Activated CD4-positive, alpha-beta T cell treated with anti-CD3 and anti-CD28 coated beads, Interleukin-2, amount 10 ng/mL, durations not matched to agents 24 days and 14 days (primary cell): ENCODE measurements at regions not wholly inside any gene's neighbourhood (a gene's known extent, or its start where the extent isn't known, plus 50 kb on each side); places are given as distances from the start of the nearest gene placed in this dataset.

Experiments used
- DNase-seq: peaks from one replicate; pipeline ENCODE4 v3.0.0; 2022
- H3K27ac Mint-ChIP-seq: one replicate; pipeline ENCODE4 v1.8.0; 2022; ENCODE audit warnings: mild to moderate bottlenecking, mixed read lengths
- H3K27me3 Mint-ChIP-seq: one replicate; pipeline ENCODE4 v1.8.0; 2022; ENCODE audit warnings: mixed read lengths
- H3K36me3 Mint-ChIP-seq: one replicate; pipeline ENCODE4 v1.8.0; 2022; ENCODE audit warnings: low read depth, mild to moderate bottlenecking, mixed read lengths
- H3K4me1 Mint-ChIP-seq: one replicate; pipeline ENCODE4 v1.8.0; 2021; ENCODE audit warnings: mixed read lengths
- H3K4me3 Mint-ChIP-seq: one replicate; pipeline ENCODE4 v1.8.0; 2022; ENCODE audit warnings: mild to moderate bottlenecking, moderate library complexity, mixed read lengths
- H3K9me3 Mint-ChIP-seq: one replicate; pipeline ENCODE4 v1.8.0; 2021; ENCODE audit warnings: mixed read lengths
- intact Hi-C: fragments of 100-400 bp; cut with micrococcal nuclease; formaldehyde crosslinking; loops from one replicate; pipeline ENCODE4 v1.15.1; 2023

- intact Hi-C loops = no loop called here
- no peak for DNase-seq
- no peak overlapping the region for H3K27ac Mint-ChIP-seq
- no peaks in the 10 kb centered on the region for H3K36me3 Mint-ChIP-seq
- H3K4me3 Mint-ChIP-seq = no peak overlapping the region
- H3K9me3 Mint-ChIP-seq = peaks cover 6% of the 10 kb centered on the region
- no peaks in the 10 kb centered on the region for H3K4me1 Mint-ChIP-seq
- no peaks in the 10 kb centered on the region for H3K27me3 Mint-ChIP-seq
These were observed 660.6 kb upstream of the TENM3 start for GRCh38 chr4:181582595-181582994.

- no peak for DNase-seq
- H3K4me1 Mint-ChIP-seq = no peaks in the 10 kb centered on the region
- no peaks in the 10 kb centered on the region for H3K9me3 Mint-ChIP-seq
- intact Hi-C loops = no loop called here
- H3K4me3 Mint-ChIP-seq = no peak overlapping the region
- H3K36me3 Mint-ChIP-seq = no peaks in the 10 kb centered on the region
- no peak overlapping the region for H3K27ac Mint-ChIP-seq
- H3K27me3 Mint-ChIP-seq = no peaks in the 10 kb centered on the region
These were observed 654.4 kb upstream of the TENM3 start for GRCh38 chr4:181588733-181589302.

GRCh38 chr4:181592221-181592745 lies 650.9 kb upstream of the TENM3 start:
- intact Hi-C loops = no loop called here
- Mint-ChIP-seq H3K36me3 (no peaks in the 10 kb centered on the region), H3K9me3 (no peaks in the 10 kb centered on the region), H3K4me1 (no peaks in the 10 kb centered on the region), H3K4me3 (no peak overlapping the region), H3K27ac (no peak overlapping the region), H3K27me3 (no peaks in the 10 kb centered on the region)
- DNase-seq = no peak

GRCh38 chr4:181593703-181594102 lies 649.5 kb upstream of the TENM3 start:
- DNase-seq = no peak
- H3K9me3 Mint-ChIP-seq = no peaks in the 10 kb centered on the region
- no peak overlapping the region for H3K4me3 Mint-ChIP-seq
- no peak overlapping the region for H3K27ac Mint-ChIP-seq
- H3K36me3 Mint-ChIP-seq = no peaks in the 10 kb centered on the region
- no peaks in the 10 kb centered on the region for H3K4me1 Mint-ChIP-seq
- no peaks in the 10 kb centered on the region for H3K27me3 Mint-ChIP-seq
- intact Hi-C loops = no loop called here

GRCh38 chr4:181594188-181594587 lies 649.0 kb upstream of the TENM3 start:
- Mint-ChIP-seq H3K4me3 (no peak overlapping the region), H3K4me1 (no peaks in the 10 kb centered on the region), H3K27ac (no peak overlapping the region), H3K27me3 (no peaks in the 10 kb centered on the region), H3K9me3 (no peaks in the 10 kb centered on the region), H3K36me3 (no peaks in the 10 kb centered on the region)
- intact Hi-C loops = no loop called here
- no peak for DNase-seq

- no peaks in the 10 kb centered on the region for H3K4me1 Mint-ChIP-seq
- H3K27me3 Mint-ChIP-seq = no peaks in the 10 kb centered on the region
- no peaks in the 10 kb centered on the region for H3K36me3 Mint-ChIP-seq
- H3K4me3 Mint-ChIP-seq = no peak overlapping the region
- H3K9me3 Mint-ChIP-seq = no peaks in the 10 kb centered on the region
- intact Hi-C loops = no loop called here
- DNase-seq = no peak
- H3K27ac Mint-ChIP-seq = no peak overlapping the region
These were observed 647.5 kb upstream of the TENM3 start for GRCh38 chr4:181595716-181596115.

GRCh38 chr4:181597766-181598165 lies 645.4 kb upstream of the TENM3 start:
- DNase-seq = no peak
- intact Hi-C loops = no loop called here
- Mint-ChIP-seq H3K36me3 (no peaks in the 10 kb centered on the region), H3K27me3 (no peaks in the 10 kb centered on the region), H3K4me3 (no peak overlapping the region), H3K27ac (no peak overlapping the region), H3K4me1 (no peaks in the 10 kb centered on the region), H3K9me3 (no peaks in the 10 kb centered on the region)

- no peaks in the 10 kb centered on the region for H3K4me1 Mint-ChIP-seq
- no peaks in the 10 kb centered on the region for H3K9me3 Mint-ChIP-seq
- H3K4me3 Mint-ChIP-seq = no peak overlapping the region
- no peak overlapping the region for H3K27ac Mint-ChIP-seq
- H3K27me3 Mint-ChIP-seq = no peaks in the 10 kb centered on the region
- intact Hi-C loops = no loop called here
- DNase-seq = no peak
- no peaks in the 10 kb centered on the region for H3K36me3 Mint-ChIP-seq
These were observed 644.1 kb upstream of the TENM3 start for GRCh38 chr4:181599134-181599533.

- intact Hi-C loops = no loop called here
- no peak for DNase-seq
- Mint-ChIP-seq H3K4me1 (no peaks in the 10 kb centered on the region), H3K27ac (no peak overlapping the region), H3K9me3 (no peaks in the 10 kb centered on the region), H3K4me3 (no peak overlapping the region), H3K27me3 (no peaks in the 10 kb centered on the region), H3K36me3 (no peaks in the 10 kb centered on the region)
These were observed 642.1 kb upstream of the TENM3 start for GRCh38 chr4:181601103-181601502.

GRCh38 chr4:181604546-181604945 lies 638.7 kb upstream of the TENM3 start:
- no peak for DNase-seq
- no peaks in the 10 kb centered on the region for H3K27me3 Mint-ChIP-seq
- intact Hi-C loops = no loop called here
- no peaks in the 10 kb centered on the region for H3K4me1 Mint-ChIP-seq
- no peak overlapping the region for H3K4me3 Mint-ChIP-seq
- no peak overlapping the region for H3K27ac Mint-ChIP-seq
- no peaks in the 10 kb centered on the region for H3K9me3 Mint-ChIP-seq
- H3K36me3 Mint-ChIP-seq = no peaks in the 10 kb centered on the region

GRCh38 chr4:181606300-181606699 lies 636.9 kb upstream of the TENM3 start:
- Mint-ChIP-seq H3K4me3 (no peak overlapping the region), H3K27ac (no peak overlapping the region), H3K9me3 (no peaks in the 10 kb centered on the region), H3K36me3 (no peaks in the 10 kb centered on the region), H3K27me3 (no peaks in the 10 kb centered on the region), H3K4me1 (no peaks in the 10 kb centered on the region)
- intact Hi-C loops = no loop called here
- no peak for DNase-seq

- no peak overlapping the region for H3K4me3 Mint-ChIP-seq
- no peak overlapping the region for H3K27ac Mint-ChIP-seq
- intact Hi-C loops = no loop called here
- no peaks in the 10 kb centered on the region for H3K9me3 Mint-ChIP-seq
- H3K4me1 Mint-ChIP-seq = no peaks in the 10 kb centered on the region
- DNase-seq = no peak
- H3K27me3 Mint-ChIP-seq = no peaks in the 10 kb centered on the region
- no peaks in the 10 kb centered on the region for H3K36me3 Mint-ChIP-seq
These were observed 635.0 kb upstream of the TENM3 start for GRCh38 chr4:181608181-181608580.

GRCh38 chr4:181611033-181611711 lies 632.0 kb upstream of the TENM3 start:
- Mint-ChIP-seq H3K27ac (no peak overlapping the region), H3K4me3 (no peak overlapping the region), H3K36me3 (no peaks in the 10 kb centered on the region), H3K9me3 (no peaks in the 10 kb centered on the region), H3K27me3 (no peaks in the 10 kb centered on the region), H3K4me1 (no peaks in the 10 kb centered on the region)
- intact Hi-C loops = no loop called here
- DNase-seq = no peak

- no peak overlapping the region for H3K4me3 Mint-ChIP-seq
- H3K9me3 Mint-ChIP-seq = no peaks in the 10 kb centered on the region
- no peaks in the 10 kb centered on the region for H3K36me3 Mint-ChIP-seq
- DNase-seq = no peak
- no peaks in the 10 kb centered on the region for H3K27me3 Mint-ChIP-seq
- H3K4me1 Mint-ChIP-seq = no peaks in the 10 kb centered on the region
- intact Hi-C loops = no loop called here
- no peak overlapping the region for H3K27ac Mint-ChIP-seq
These were observed 631.1 kb upstream of the TENM3 start for GRCh38 chr4:181611946-181612600.
